Stimulated activated CD4-positive, alpha-beta T cell treated with anti-CD3 and anti-CD28 coated beads, Interleukin-15, amount 100 ng/mL, for 48 hours (primary cell): ENCODE measurements at regions not wholly inside any gene's neighbourhood (a gene's known extent, or its start where the extent isn't known, plus 50 kb on each side); places are given as distances from the start of the nearest gene placed in this dataset.
"Not testable (repeated sequence)": the region's sequence is repeated elsewhere in the genome, so short reads cannot be mapped to it uniquely, and the experiment has no call there.

Source experiments
- DNase-seq, 2 donors: peaks; one replicate each; pipeline ENCODE4 v3.0.0-alpha.2; 2020; ENCODE audit warnings: low read depth in 2 of 2

- DNase-seq, result no peak
Observed at GRCh38 chr2:17363846-17364245, 154.4 kb downstream of the RAD51AP2 start.

GRCh38 chr2:17362956-17363355, 155.3 kb downstream of the RAD51AP2 start:
- DNase-seq, result no peak

DNA sequence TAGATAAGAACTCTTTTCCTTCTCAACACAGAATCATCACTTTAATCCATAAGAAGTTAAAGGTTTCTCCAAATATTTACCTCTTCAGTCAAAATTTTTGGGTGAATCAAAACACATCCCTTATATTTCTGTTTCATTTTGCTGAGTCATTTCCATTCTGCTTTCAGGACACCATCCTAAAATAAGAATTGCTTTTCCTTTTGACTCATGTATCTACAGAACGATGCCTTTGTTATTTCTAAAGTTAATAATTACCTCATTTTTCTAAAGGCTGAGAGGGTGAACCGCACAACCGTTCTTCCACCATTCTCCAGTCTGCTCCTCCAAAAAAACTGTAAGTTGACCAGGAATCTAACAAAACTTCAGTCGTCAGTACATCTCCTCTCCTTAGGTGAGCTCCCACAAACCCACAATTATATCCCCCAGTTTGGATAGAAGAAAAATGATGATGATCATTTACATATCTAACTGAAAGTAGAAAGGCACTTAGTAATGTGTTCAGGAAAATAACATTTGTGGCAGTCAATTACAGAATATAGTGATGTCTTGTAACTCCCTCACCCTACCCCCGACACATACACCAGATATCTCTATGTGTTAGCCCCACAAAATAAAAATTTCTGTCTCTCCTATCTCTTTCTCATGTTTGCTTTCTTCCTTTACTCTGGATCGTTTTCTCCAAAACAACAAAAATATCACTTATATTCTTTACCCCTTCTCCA, 162.5 kb downstream of the RAD51AP2 start:
- no peak for DNase-seq

GRCh38 chr2:17353263-17353662, 165.0 kb downstream of the RAD51AP2 start:
- no peak for DNase-seq

GRCh38 chr2:17342692-17343091, 175.5 kb downstream of the RAD51AP2 start:
- not testable (repeated sequence) for DNase-seq

- no peak for DNase-seq
Observed at GRCh38 chr2:17337507-17337906, 180.7 kb downstream of the RAD51AP2 start.

DNA sequence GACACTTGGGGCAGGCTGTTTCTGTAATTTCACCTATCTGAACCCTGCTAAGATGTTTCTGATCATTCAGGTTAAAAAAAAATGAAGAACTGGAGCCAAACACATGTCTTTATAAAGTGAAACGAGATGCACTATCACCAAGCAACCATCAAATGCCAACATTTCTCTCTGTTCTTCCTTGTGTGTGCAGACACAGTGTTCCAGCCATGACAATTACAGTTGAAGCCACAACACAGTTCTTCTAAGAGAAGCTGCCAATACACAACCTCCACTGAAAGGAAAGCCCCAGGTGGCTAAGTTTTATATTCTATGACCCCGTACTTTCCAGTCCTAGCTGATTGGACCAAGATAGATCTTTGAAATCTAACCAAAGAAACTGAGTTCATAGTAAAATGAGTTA, 181.8 kb downstream of the RAD51AP2 start:
- no peak for DNase-seq

DNA sequence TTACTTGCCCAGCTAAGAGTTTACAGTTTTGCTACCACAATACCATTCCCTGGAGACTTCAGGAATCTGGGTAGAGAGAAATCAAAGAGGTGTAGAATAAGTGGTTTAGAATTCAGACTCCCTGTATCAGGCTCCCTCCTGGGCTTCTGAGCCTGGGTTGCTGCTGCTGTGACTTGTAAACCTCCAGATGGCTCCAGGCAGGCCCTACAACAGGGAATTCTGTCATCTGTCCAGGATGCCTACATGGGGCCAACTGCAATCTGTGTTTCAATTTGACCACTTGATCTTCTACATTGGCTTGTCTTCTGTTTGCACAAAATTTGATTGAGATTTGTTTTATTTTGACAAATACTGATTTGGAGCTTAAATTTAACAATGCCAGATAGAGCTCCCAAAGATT, 183.9 kb downstream of the RAD51AP2 start:
- no peak for DNase-seq

DNA sequence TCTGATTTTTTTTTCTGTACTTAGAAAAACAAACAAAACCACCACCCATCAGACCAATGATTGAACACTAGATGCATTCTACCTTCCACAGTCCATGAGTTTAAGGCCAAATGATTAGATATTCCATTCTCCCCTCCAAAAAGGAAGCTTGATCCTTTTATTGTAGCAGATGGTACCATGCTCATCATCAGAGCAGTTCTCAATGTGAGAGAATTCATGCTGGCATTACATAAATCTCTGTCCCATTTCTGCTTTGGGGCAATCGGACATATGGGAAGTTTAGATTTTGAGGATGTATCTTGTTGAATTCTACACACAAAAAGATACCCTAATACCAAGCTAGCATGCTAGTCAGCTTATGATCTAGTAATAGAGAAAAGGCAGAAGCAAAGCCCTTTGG, 186.6 kb downstream of the RAD51AP2 start:
- no peak for DNase-seq

DNA sequence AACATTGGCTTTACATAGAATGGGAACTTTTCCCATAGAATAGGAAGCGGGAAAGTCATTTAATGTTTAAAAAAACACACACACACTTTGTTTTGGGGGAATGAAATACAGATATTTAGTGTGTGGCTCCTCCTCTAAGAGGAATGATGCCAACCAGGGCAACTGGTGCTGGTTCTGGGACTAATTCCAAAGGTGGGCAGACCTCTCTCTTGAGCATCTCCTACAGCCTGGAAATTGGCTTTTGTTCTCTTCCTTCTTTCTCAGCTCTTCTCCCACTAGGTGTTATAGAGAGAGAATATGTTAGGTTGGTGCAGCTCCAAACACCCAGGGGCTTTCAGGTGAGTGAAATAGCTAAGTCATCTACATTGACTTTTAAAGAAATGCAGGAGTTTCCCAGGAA, 190.1 kb downstream of the RAD51AP2 start:
- no peak for DNase-seq

DNA sequence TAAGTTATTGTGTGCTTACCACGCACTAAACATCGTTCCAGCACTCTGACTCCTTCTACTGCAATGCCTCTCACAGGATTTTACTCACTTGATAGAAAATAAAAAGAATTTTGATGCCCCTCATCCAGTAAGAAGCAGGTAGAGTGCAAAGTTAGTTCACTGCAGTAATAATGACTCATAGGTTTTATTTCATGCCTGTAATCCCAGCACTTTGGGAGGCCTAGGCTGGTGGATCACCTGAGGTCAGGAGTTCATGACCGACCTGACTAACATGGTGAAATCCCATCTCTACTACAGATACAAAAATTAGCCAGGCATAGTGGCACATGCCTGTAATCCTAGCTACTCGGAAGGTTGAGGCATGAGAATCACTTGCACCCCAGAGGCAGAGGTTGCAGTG, 190.6 kb downstream of the RAD51AP2 start:
- DNase-seq, result no peak

GRCh38 chr2:17326717-17327116, 191.5 kb downstream of the RAD51AP2 start:
- DNase-seq, result no peak

DNA sequence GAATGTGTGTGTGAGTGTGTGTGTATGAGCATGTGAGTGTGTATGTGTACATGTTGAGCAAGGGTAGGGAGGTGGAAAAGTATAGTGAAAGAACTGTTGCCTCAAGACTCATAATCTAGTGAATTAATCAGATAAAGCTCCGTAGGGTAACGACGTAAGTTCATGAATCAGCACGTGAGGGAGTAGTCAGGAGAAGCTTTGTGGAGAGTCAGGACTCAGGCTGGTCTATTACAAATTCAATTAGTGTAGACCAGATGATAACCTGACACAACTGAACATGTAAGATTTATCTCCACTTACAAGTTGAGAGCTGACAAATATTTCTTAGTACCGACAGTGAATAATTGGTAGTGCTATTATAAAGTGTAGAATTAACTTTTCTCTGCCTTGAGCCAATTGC, 194.5 kb downstream of the RAD51AP2 start:
- no peak for DNase-seq

DNA sequence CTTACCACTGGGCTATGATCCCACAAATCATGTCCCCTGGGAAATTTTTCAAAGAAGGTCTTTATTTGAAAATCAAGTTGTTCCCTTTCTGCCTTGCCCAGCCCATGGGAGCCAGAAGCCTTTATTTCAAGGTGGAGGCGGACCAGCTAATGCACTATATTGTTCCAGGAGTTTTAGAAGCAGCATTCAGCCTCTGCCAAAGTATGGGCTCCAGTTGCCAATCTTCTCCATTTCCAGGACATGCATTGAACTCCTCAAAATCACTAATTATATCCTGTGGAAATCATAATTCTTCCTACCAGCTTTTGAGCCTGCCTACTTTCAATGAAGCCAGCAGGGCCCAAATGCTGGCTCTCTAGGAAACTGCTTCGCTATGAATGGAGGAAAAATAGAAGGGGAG, 195.8 kb downstream of the RAD51AP2 start:
- DNase-seq, result no peak

DNA sequence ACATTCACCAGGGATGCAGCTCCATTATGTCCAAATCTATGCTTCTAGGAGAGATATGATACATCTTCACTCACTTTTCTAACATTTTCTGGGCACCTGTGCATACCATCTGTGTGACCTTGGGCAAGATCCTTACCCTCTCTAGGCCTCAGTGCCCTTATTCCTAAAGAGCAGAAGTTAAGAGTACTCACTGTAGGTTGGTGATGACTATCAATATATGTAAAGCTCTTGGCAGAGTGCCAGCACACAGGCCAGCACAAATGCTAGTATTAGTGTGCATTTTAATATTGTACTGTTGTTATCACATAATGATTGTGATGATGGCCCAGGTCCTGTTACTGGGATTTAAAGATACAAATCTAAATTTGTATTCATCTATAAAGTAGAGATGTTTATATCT, 199.2 kb downstream of the RAD51AP2 start:
- DNase-seq, result no peak

GRCh38 chr2:17318013-17318412, 200.2 kb downstream of the RAD51AP2 start:
- DNase-seq, result no peak

- no peak for DNase-seq
Observed at GRCh38 chr2:17317439-17317976, 200.7 kb downstream of the RAD51AP2 start.

- no peak for DNase-seq
Observed at GRCh38 chr2:17313261-17313660, 205.0 kb downstream of the RAD51AP2 start.

DNA sequence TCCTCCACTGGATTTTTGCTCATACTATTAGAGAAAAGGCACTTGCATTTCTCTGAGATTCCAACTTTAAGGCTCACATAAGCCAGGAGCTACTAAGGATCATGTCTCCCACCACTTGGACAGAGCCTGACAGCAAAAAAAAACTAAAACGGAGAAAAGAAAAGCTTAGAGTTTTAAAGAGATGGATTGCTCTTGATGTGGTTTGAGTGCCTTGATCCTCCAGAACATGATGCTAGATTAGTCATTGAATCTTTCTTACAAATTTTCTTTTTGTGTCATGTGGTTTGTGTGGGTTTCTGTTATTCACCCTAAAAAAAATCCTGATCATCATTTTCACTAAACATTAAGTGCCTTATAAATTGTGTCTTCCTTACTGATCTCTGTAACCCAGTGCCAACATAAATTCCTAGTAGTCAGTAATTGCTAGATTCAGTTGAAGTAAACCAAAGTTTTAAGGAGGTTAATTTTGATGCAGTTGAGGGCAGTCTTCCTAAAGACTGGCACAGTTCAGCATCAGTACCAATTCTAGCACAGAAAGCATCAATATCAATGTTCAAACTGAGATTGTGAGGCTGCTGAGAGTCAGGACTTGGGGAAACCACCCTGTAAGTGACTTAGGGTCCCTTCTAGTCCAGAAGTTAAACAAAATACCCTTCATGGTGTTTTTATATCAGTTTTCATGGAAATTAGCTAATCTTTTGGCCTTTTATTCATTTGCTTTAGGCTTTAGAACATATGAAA, 206.3 kb downstream of the RAD51AP2 start:
- DNase-seq, result no peak

- no peak for DNase-seq
Observed at GRCh38 chr2:17311106-17311619, 207.1 kb downstream of the RAD51AP2 start.

DNA sequence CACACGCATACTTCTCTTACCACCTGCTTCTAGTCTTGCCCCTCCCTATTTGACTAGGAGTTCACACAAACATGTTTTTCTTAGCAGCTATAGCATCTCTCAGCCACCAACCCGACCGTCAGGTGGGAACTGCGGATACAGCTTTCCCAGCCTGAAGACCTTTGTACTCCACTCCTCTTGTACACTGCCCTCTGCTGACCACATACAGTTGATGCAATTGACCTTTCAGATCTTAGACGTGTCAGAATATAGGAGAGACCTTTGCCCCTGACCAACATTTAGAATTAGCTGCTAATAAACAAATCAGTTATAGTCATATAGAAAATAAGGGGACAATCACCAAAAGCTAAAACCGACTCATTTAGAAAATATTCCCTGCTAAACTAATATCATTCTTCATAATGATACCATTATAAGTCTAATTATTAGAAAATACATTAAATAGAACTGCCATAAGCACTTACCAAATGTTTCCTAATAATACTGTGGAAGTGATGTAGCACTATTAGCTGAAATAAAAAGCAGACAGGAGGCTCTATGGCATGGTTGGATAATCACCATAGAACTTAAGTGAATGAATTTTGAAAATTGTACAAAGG, 208.4 kb downstream of the RAD51AP2 start:
- DNase-seq, result no peak

DNA sequence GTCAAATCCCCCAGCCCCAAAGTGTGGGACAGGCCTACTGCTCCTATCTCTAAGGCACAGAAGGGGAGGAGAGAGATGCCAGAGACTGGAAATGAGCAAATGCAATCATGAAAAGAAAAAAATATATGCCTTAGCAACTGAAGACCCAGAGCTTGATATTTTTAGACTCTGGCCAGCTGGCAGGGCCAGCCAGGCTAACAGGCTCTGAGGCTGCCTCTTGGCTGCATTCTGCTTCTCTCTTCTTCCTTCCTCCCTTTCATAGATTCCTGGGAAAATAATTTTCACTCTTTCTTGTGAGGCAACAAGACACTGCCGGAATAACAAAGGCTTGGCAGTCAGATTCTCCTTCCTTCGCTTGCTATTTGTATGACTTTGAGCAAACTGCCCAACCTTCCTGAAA, 209.1 kb downstream of the RAD51AP2 start:
- DNase-seq, result no peak

- no peak for DNase-seq
Observed at GRCh38 chr2:17306706-17307105, 211.5 kb downstream of the RAD51AP2 start.
